IgD-negative memory B cell (primary cell): ENCODE measurements at regions not wholly inside any gene's neighbourhood (a gene's known extent, or its start where the extent isn't known, plus 50 kb on each side); places are given as distances from the start of the nearest gene placed in this dataset.

Experiments used
- H3K27ac Mint-ChIP-seq, 3 donors: one replicate each; pipeline ENCODE4 v1.8.0; 2020 to 2022; ENCODE audit warnings: mild to moderate bottlenecking in 3 of 3, mixed read lengths in 3 of 3, moderate library complexity in 1 of 3
- H3K27me3 Mint-ChIP-seq: one replicate; pipeline ENCODE4 v1.8.0; 2021; ENCODE audit warnings: mixed read lengths
- H3K36me3 Mint-ChIP-seq: one replicate; pipeline ENCODE4 v1.8.0; 2020; ENCODE audit warnings: mild to moderate bottlenecking, mixed read lengths
- H3K4me1 Mint-ChIP-seq, 3 donors: one replicate each; pipeline ENCODE4 v1.8.0; 2020 to 2022; ENCODE audit warnings: mixed read lengths in 3 of 3, mild to moderate bottlenecking in 1 of 3
- H3K4me3 Mint-ChIP-seq, 4 donors: one replicate each; pipeline ENCODE4 v1.8.0; 2020 to 2022; ENCODE audit warnings: mild to moderate bottlenecking in 4 of 4, mixed read lengths in 4 of 4, moderate library complexity in 3 of 4
- H3K9me3 Mint-ChIP-seq, 3 donors: one replicate each; pipeline ENCODE4 v1.8.0; 2020 to 2021; ENCODE audit warnings: mixed read lengths in 3 of 3, mild to moderate bottlenecking in 1 of 3

GRCh38 chr6:15993716-15994228, 135.1 kb upstream of the MYLIP start:
- peaks cover 0 to 2% (median 1%) of the 10 kb centered on the region in 3 donors for H3K9me3 Mint-ChIP-seq
- peaks cover 0 to 7% (median 0%) of the 10 kb centered on the region in 3 donors for H3K4me1 Mint-ChIP-seq
- peaks cover 1% of the 10 kb centered on the region for H3K27me3 Mint-ChIP-seq
- H3K4me3 Mint-ChIP-seq, result no peak overlapping the region
- H3K27ac Mint-ChIP-seq, result no peak overlapping the region
- no peaks in the 10 kb centered on the region for H3K36me3 Mint-ChIP-seq

DNA sequence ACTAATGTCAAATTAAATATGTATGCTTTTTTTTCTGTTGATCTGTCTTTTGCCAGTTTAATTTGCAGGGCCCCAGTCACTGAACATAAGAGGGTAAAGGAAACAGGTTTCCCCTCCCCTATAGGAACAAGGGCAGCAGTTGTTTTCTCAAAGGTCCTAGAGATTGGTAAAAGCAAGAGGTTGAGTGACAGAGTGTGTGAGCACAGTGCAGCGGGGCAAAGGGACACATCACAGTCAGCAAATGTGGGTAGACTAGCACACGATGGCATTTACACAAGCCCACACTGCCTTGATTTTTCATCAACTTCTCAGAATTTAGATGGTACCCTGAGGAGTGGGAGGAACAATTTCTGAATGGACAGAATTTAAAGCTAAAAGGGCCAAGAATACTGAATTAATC, 138.7 kb upstream of the MYLIP start:
- Mint-ChIP-seq H3K36me3 (no peaks in the 10 kb centered on the region), H3K27me3 (no peaks in the 10 kb centered on the region), H3K9me3 (peaks cover 0 to 2% (median 1%) of the 10 kb centered on the region in 3 donors), H3K27ac (no peak overlapping the region), H3K4me3 (no peak overlapping the region), H3K4me1 (peaks cover 0 to 5% (median 0%) of the 10 kb centered on the region in 3 donors)

GRCh38 chr6:15989397-15989796, 139.5 kb upstream of the MYLIP start:
- Mint-ChIP-seq H3K4me1 (no peaks in the 10 kb centered on the region), H3K27me3 (no peaks in the 10 kb centered on the region), H3K4me3 (peak overlapping the region in 1 of 4 donors; percentile 5), H3K36me3 (no peaks in the 10 kb centered on the region), H3K27ac (no peak overlapping the region), H3K9me3 (peaks cover 0 to 2% (median 1%) of the 10 kb centered on the region in 3 donors)

DNA sequence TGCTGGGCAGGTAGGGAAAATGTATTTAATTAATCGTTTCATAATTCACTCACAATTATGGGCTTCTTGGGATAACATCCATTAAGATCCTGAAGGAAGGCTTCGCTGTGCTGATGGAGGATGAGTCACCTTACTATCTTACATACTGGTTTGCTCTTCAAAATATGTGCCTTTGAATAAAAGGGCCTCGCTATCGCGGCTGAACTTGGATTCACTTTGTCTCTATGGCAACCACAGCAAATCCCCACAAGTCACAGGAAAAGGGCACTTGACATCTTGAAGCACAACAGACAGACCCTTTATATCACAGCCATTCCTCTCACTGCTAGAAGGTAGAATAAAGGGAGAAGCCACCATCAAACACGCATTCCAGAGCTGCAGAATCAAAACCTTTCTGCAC, 141.3 kb upstream of the MYLIP start:
- H3K27ac Mint-ChIP-seq, result peak overlapping the region in 1 of 3 donors; percentile 28
- H3K27me3 Mint-ChIP-seq, result no peaks in the 10 kb centered on the region
- H3K9me3 Mint-ChIP-seq, result peaks cover 0 to 2% (median 1%) of the 10 kb centered on the region in 3 donors
- H3K36me3 Mint-ChIP-seq, result no peaks in the 10 kb centered on the region
- no peaks in the 10 kb centered on the region for H3K4me1 Mint-ChIP-seq
- H3K4me3 Mint-ChIP-seq, result no peak overlapping the region

- H3K27ac Mint-ChIP-seq, result no peak overlapping the region
- H3K4me3 Mint-ChIP-seq, result no peak overlapping the region
- H3K9me3 Mint-ChIP-seq, result peaks cover 0 to 3% (median 0%) of the 10 kb centered on the region in 3 donors
- no peaks in the 10 kb centered on the region for H3K27me3 Mint-ChIP-seq
- H3K4me1 Mint-ChIP-seq, result no peaks in the 10 kb centered on the region
- H3K36me3 Mint-ChIP-seq, result no peaks in the 10 kb centered on the region
These were observed 142.8 kb upstream of the MYLIP start for GRCh38 chr6:15986027-15986629.

- Mint-ChIP-seq H3K4me1 (no peaks in the 10 kb centered on the region), H3K9me3 (peaks cover 0 to 3% (median 0%) of the 10 kb centered on the region in 3 donors)
These were observed 143.4 kb upstream of the MYLIP start for GRCh38 chr6:15985379-15985959.

GRCh38 chr6:15981956-15982355, 146.9 kb upstream of the MYLIP start:
- Mint-ChIP-seq H3K9me3 (peaks cover 0 to 1% (median 0%) of the 10 kb centered on the region in 3 donors), H3K27me3 (peaks cover 2% of the 10 kb centered on the region), H3K4me3 (no peak overlapping the region), H3K4me1 (no peaks in the 10 kb centered on the region), H3K36me3 (no peaks in the 10 kb centered on the region), H3K27ac (no peak overlapping the region)

More at GRCh38 chr6:15985379-15985959, 143.4 kb upstream of the MYLIP start:
- no peak overlapping the region for H3K4me3 Mint-ChIP-seq
- no peak overlapping the region for H3K27ac Mint-ChIP-seq
- no peaks in the 10 kb centered on the region for H3K36me3 Mint-ChIP-seq
- no peaks in the 10 kb centered on the region for H3K27me3 Mint-ChIP-seq

DNA sequence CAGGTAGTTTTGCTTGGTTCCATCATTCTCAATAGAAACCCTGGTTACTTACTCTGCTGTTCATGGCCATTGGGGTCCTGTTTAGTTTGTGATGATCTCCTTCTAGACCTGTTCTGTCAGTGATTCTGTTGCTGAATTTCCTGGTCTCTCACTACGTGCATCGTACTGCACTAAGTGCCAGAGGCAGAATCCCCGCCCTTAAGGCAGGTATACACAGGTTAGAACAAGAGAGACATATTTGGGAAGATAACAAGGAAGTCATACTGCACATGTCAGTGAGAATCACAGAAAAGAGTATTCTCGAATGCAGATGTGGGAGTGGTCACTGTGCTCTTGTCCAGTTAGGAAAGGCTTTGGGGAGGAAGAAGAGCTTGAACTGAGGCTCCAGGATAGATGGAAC, 148.1 kb upstream of the MYLIP start:
- no peak overlapping the region for H3K27ac Mint-ChIP-seq
- no peaks in the 10 kb centered on the region for H3K4me1 Mint-ChIP-seq
- peaks cover 2% of the 10 kb centered on the region for H3K27me3 Mint-ChIP-seq
- peaks cover 0 to 1% (median 0%) of the 10 kb centered on the region in 3 donors for H3K9me3 Mint-ChIP-seq
- H3K4me3 Mint-ChIP-seq, result no peak overlapping the region
- no peaks in the 10 kb centered on the region for H3K36me3 Mint-ChIP-seq

DNA sequence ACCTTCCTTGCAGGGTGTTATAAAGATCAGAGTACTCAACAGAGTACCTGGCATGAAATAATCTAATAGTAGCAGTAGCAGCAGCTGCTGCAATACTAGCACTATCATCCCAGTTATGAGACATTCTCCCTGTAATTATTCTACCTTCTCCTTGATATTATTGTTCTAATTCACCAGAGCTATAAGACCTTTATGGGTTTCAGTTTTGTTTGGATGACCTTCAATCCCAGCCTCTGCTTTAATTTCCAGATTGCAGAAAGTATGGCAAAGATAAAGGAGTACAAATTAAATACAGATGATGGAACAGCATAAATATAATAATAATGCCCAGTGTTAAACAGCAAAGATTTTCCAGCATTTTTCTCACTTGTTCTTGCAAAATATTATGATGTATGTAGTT, 150.5 kb upstream of the MYLIP start:
- Mint-ChIP-seq H3K27ac (no peak overlapping the region), H3K36me3 (no peaks in the 10 kb centered on the region), H3K9me3 (peaks cover 1 to 6% (median 3%) of the 10 kb centered on the region in 3 donors), H3K27me3 (peaks cover 2% of the 10 kb centered on the region), H3K4me3 (no peak overlapping the region), H3K4me1 (no peaks in the 10 kb centered on the region)

- Mint-ChIP-seq H3K9me3 (peaks cover 3 to 6% (median 3%) of the 10 kb centered on the region in 3 donors), H3K4me3 (no peak overlapping the region), H3K4me1 (no peaks in the 10 kb centered on the region), H3K36me3 (peaks cover 4% of the 10 kb centered on the region), H3K27ac (no peak overlapping the region), H3K27me3 (peaks cover 2% of the 10 kb centered on the region)
These were observed 151.8 kb upstream of the MYLIP start for GRCh38 chr6:15977050-15977449.

DNA sequence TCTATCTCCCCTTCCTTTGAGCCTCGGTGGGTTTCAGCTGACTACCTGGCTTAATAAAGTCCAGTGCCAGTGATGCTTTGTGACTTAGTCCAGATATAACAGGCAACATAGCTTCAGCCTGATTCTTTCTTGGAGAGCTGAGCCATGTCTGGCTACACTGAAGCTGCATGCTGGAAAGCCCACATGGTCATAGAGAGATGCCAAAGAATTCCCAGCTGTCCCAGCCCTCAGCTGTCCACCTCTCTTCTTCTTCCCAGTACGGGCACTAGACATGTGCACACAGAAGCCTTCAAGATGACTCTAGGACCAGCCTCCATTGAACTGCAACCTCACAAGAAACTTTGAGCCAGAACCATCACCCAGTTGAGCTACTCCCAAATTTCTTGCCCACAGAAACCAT, 154.1 kb upstream of the MYLIP start:
- H3K27me3 Mint-ChIP-seq, result peaks cover 2% of the 10 kb centered on the region
- no peak overlapping the region for H3K4me3 Mint-ChIP-seq
- no peaks in the 10 kb centered on the region for H3K4me1 Mint-ChIP-seq
- peaks cover 4% of the 10 kb centered on the region for H3K36me3 Mint-ChIP-seq
- H3K9me3 Mint-ChIP-seq, result peaks cover 2 to 6% (median 3%) of the 10 kb centered on the region in 3 donors
- H3K27ac Mint-ChIP-seq, result no peak overlapping the region

DNA sequence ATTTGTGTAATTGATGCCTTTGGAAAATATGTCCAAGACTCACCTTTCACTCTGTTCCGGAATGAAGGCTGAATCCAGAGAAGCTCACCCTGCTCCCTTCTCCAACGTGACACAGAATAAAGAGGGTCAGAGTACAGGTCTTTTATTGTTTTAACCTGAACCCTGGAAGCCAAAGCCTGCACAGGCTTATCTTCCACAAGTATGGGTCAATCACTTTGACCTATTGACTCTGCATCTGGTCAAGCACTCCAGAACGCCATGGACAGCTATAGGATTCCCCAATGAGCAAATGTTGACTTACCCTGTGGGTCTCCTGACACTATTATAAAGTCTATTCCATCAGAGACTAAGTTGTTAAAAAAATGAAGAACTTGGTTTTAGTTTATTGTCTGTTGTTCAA, 158.4 kb upstream of the MYLIP start:
- H3K27me3 Mint-ChIP-seq, result no peaks in the 10 kb centered on the region
- H3K9me3 Mint-ChIP-seq, result peaks cover 2 to 6% (median 3%) of the 10 kb centered on the region in 3 donors
- H3K36me3 Mint-ChIP-seq, result peaks cover 4% of the 10 kb centered on the region
- H3K27ac Mint-ChIP-seq, result no peak overlapping the region
- no peak overlapping the region for H3K4me3 Mint-ChIP-seq
- no peaks in the 10 kb centered on the region for H3K4me1 Mint-ChIP-seq

- H3K4me3 Mint-ChIP-seq, result no peak overlapping the region
- no peaks in the 10 kb centered on the region for H3K27me3 Mint-ChIP-seq
- no peaks in the 10 kb centered on the region for H3K4me1 Mint-ChIP-seq
- no peak overlapping the region for H3K27ac Mint-ChIP-seq
- peaks cover 4% of the 10 kb centered on the region for H3K36me3 Mint-ChIP-seq
- peaks cover 2 to 6% (median 3%) of the 10 kb centered on the region in 3 donors for H3K9me3 Mint-ChIP-seq
These were observed 159.6 kb upstream of the MYLIP start for GRCh38 chr6:15969236-15969778.

DNA sequence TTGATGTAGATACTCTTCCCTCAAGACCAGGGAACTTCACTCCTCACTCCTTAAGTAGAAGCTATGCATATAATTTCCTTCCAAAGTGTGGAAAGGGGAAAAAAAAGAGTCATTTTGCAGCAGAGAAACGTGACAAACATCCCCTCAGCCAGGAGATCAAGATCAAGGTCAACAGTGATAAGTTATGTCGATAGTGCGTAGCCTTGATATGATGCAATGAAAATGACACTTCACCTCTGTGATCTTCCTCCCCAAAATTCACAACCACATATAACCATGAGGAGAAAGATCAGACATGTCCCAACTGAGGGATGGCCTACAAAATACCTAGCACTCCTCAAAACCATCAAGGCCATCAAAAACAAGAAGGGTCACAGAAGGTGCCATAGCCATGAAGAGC, 160.4 kb upstream of the MYLIP start:
- no peak overlapping the region for H3K27ac Mint-ChIP-seq
- no peak overlapping the region for H3K4me3 Mint-ChIP-seq
- H3K4me1 Mint-ChIP-seq, result no peaks in the 10 kb centered on the region
- H3K9me3 Mint-ChIP-seq, result peaks cover 0 to 2% (median 0%) of the 10 kb centered on the region in 3 donors
- H3K27me3 Mint-ChIP-seq, result no peaks in the 10 kb centered on the region
- H3K36me3 Mint-ChIP-seq, result peaks cover 5% of the 10 kb centered on the region

- Mint-ChIP-seq H3K27ac (no peak overlapping the region), H3K36me3 (peaks cover 1% of the 10 kb centered on the region), H3K9me3 (no peaks in the 10 kb centered on the region), H3K4me1 (peaks cover 8 to 13% (median 11%) of the 10 kb centered on the region in 3 donors), H3K4me3 (no peak overlapping the region), H3K27me3 (no peaks in the 10 kb centered on the region)
These were observed 162.8 kb upstream of the MYLIP start for GRCh38 chr6:15966000-15966520.
